HG02678 (cell line): ENCODE measurements at regions not wholly inside any gene's neighbourhood (a gene's known extent, or its start where the extent isn't known, plus 50 kb on each side); places are given as distances from the start of the nearest gene placed in this dataset.

Source experiments
- ATAC-seq: cut with Tn5 transposase; IDR thresholded peaks from one replicate; pipeline ENCODE4 v1.9.1; 2021; ENCODE audit warnings: mild to moderate bottlenecking, moderate library complexity; ENCODE audit not compliant: unreplicated experiment

DNA sequence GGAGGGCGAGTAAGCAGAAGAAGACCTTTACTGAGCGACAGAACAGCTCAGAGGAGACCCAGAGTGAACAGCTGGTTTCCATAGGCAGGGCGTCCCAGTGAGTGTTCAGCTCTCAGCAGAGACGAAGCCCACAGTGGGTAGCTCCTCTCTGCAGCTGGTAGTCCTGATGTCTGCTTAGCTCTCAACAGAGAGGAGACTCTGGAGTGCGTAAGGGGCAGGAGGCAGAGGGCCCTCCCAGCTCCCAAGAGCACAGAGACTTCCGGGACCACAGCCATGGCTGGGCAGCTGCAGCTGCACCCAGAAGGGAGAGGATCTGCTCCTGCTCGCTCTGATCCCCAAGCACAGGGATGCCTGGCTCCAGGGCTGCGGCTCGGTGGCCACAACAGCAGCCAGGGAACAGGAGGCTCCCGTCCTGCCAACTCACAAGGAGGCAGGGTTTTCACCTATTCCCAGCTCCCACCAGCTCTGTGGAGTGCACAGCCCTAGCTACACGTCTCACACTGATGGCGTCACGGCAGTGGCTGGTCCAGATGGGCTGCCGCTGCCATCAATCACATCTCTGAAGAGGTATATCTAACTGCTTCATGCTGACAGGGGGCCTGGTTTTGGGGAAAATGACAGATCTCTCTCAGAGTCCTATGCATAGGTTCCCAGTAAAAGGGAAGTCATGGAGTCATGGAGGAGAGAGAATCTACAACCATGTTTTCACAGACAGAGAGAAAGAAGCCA lies 2660.1 kb upstream of the PCDH20 start:
- no peak for ATAC-seq

DNA sequence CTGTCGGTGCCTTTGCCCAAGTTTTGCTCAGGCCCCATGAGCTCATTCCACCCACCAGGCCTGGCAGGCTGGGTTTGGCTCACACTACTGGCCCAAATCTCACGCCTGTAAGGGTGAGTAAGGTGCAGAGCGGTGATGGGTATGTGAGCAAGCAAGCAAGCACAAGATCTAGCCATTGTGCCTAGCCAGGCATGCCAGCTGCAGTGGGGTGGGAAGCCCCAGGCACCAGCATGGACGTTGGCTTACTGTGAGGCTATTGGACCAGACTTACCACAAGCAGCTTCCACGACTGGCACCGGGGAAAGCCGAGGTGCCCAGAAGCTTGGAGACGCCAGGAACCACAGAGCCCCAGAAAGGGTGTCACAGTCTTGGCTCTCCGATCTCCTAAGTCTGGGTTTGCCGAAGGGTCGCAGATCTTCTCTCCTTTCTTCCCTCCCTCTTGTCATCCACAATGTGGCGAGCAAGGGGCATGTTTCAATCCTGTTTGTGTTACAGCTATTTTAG lies 2659.4 kb upstream of the PCDH20 start:
- ATAC-seq, result no peak

DNA sequence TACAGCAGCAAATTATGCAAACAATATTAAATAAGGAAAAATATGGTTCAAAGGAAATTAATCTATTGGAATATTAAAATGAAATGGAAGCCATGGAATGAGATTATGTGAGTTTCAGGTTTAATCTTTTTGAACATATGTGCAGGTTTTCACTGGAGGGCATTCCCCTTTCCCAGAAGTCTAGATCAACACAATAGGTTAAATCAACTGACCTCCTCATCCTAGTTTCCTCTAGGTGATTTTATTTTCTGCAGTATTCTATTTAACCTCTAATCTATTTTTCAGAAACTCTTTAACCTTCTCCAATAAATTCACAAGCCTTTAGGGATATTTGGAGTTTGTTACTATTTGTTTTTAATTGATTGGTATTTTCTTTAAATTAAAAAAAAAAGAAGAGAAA lies 2657.6 kb upstream of the PCDH20 start:
- ATAC-seq, result no peak

DNA sequence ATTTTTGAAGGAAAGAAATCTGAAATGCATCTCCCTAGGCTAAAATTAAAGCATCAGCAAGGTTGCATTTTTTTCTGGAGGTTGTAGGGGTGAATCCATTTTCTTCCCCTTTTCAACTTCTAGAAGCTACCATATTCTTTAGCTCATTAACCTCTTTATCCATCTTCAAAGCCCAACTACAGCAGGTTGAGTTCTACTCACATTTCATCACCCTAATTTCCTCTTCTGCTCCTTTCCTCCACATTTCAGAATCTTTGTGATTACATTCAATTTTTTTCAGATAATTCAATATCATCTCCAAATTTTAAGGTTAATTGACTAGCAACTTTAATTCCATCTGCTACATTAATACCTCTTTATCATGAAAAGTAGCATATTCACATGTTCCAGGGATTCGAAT lies 2655.7 kb upstream of the PCDH20 start:
- ATAC-seq, result no peak

DNA sequence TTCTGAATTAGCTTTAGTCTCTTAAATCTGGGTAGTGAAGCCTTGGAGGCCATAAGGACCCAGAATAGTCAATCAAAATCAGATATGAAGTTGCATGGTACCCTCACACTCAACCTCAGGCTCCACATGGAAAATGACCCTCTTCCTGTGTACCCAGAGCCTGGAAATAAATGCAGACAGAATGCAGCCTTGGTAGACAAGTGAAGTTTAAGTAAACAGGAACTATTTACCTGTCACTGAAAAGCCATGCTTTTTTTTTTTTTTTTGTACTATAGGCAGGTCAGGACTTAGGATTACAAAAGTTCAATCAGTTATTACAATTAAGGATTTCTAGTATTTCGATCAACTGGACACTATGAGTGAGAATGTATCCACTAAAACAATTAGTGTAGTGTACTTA lies 2654.2 kb upstream of the PCDH20 start:
- ATAC-seq, result no peak

DNA sequence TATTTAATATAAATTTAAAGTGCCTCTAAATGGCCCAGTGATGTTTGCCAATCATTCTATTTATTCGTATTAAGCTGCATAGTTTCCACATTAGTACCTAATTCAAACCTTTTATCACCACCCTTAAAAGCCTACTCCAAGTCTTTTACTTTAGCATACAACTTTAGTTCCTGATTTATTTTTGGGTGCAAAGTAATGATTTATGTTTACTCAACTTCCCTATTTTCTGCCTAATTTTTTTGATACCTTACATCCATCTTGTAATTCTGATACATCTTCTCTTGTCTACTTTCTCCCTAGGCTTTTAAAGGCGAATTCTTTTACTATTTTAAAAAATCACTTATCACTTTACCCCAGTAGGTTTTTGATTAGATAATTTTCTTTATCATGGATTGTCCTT lies 2651.1 kb upstream of the PCDH20 start:
- no peak for ATAC-seq

DNA sequence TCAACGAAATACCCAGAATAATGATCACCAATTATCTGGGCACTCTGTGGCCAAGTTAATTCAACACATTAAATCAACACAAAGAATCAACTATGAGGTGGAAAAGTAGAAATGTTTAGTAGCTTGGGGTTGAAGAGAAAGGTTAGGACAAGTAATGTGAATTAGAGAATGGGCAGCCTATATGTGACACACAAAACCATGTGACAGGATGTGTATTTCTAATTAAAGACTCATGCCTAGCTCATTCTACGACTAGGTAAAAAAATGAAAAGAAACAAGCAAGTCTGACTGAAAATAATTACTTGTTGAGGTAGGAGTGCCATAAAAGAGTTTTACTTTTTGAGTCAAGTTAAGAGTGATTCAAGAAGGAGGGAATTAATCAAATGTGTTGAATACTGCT lies 2646.0 kb upstream of the PCDH20 start:
- ATAC-seq, result no peak

DNA sequence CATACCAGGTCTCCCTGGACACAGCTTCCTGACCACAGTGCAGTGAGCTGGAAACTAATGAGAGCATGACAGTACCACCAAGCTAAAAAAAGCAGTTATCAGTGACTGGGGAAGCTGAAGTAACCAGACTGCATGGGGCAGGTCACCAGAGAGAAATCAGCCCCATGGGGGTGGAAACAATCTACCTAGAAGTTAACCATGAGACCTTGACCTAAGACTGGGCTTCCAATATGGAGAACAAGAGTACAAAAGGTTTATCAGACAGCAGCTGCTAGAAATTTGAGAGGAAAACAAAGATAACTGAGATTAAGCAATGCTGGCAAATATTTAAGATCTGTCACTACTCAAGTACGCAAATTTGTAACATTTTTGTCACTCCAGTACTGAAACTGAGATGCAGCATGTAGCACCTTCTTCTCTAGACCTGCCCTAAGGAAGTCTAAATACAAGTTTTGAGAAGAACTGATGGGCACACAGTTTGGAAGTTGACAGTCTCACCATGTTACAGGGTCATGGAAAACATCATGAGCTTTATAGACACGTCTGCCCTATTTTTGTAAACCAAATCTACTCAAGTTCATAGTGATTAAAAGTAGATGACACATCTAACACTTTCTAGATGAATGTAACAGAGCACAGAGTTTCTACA lies 2641.8 kb upstream of the PCDH20 start:
- no peak for ATAC-seq

DNA sequence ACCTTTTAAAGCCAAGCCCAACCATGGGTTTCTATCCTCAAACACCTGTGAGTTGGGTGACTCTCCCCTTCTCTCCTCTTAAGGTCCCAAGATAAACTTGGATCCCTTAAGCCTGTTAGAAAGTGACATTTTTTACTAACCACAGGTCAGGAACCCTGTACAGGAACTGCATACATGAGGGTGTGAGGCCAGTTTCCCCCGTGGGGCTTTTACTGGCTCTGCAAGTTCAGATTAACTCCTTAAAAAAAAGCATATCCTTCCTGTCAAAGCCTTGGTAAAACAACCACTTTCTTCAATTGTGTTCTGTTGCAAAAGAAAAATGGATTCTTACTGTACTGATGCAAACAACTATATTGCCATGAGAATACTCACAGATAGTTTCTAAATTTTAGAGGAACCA lies 2638.7 kb upstream of the PCDH20 start:
- ATAC-seq, result no peak

DNA sequence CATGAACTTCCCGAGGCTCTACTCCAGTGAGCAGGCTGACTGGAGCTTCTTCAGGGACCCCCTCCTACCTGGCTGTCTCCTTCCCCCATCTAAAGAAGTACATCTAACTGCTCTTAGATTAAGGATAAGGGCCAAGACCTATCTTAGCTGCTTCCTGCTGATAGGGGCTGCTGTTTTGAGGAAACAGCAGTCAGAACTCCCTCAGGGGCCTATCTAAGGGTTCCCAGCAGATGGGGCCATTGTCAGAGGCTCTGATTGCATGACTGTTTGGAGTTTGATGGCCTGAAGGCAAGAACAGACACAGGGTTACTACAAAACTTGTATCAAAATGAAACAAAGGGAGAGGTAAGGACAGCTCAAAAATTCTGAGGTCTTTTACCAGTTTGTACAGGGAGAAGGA lies 2636.9 kb upstream of the PCDH20 start:
- ATAC-seq, result no peak

DNA sequence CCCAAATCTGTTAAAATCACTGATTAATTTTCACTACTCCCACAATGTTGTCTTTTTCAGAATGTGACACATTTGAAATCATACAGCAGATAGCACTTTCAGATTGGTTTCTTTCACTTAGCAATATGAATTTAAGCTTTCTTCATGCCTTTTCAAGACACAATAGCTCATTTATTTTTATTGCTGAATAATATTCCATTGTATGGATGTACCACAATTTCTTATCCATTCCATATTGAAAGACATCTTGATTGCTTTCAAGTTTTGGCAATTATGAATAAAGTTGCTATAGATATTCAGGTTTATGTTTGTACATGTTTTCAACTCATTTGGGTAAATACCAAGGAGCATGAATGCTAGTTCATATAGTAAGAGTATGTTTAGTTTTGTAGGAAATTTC lies 2635.6 kb upstream of the PCDH20 start:
- no peak for ATAC-seq

DNA sequence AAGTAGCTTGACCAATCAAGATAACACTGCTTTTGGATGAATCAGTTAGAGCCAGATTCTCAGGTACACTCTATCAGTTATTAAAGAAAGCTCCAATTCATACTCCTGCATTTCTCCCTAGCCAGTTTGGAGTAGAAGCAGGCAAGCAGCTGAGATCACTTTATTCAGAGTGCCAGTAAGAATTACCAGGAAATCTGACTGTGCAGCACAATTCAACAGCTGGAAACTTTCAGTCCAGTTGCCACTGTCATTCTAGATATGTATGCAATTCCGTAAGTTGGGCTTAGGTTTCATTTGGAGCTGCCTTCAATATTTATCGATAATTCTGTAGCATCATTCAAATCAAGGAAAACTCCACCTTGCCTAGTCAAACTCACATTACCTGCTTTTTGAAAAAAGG lies 2625.6 kb upstream of the PCDH20 start:
- no peak for ATAC-seq

DNA sequence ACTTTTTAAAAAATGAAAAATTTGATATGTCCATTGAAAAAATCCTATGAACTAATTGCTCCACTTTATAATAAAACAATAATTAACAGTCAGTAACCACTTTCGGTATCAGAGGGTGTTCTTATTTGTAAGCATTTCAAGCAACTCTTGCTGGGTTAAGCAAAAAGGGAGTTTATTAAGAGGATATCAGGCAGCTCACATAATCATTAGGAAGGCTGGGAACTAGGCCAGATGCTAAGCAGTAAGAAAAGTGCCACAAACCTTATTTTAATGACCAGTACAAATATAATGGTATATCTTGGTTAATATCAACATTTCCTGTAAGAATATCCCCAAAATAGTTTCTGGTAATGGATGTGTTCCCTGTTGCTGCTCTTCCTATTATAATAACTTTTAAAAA lies 2618.3 kb upstream of the PCDH20 start:
- ATAC-seq, result no peak

DNA sequence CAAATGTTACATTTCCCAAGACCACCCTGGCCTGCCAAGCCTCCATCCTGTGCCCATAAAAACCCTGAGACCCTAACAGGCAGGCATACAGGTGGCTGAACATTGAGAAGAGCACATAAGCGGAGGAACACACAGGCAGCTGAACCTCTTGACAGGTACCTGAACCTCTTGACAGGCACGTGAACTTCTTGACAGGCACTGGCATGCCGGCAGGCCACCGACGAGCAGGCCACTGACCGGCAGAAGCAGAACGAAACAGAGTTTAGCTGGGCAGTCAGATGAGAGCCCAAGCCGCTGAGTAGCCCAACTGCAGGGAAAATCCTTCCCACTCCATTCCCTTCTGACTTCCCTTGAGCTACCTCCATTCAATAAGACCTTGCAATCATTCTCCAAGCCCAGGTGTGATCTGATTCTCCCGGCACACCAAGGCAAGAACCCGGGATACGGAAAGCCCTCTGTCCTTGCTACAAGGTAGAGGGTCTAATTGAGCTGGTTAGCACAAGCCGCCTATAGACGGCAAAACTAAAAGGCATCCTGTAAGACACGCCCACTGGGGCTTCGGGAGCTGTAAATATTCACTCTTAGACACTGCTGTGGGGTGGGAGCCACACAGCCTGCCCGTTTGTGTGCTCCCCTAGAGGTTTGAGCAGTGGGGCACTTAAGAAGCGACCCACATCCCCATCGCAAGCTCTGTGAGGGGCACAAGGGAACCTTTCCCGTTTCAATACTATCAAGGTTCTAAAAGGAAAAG lies 2613.9 kb upstream of the PCDH20 start:
- ATAC-seq, result no peak

DNA sequence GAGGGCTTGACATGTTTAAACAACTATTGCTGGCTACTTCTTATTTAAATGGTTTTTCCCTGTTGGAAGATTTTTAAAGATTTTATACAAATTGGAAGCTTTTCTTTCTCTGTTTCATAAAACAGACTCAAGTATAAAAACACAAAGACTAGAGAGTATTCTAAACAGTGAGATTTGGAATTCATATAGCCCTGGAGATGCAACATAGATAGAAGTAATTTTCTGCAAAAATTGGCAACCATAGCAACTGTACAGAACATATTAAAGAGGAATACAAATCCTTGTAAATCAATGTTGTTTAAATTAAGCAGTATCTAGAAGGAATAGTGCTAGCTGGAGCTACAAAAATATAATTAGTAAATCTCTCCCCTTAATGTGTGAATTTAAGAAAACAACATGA lies 2612.9 kb upstream of the PCDH20 start:
- ATAC-seq, result no peak

DNA sequence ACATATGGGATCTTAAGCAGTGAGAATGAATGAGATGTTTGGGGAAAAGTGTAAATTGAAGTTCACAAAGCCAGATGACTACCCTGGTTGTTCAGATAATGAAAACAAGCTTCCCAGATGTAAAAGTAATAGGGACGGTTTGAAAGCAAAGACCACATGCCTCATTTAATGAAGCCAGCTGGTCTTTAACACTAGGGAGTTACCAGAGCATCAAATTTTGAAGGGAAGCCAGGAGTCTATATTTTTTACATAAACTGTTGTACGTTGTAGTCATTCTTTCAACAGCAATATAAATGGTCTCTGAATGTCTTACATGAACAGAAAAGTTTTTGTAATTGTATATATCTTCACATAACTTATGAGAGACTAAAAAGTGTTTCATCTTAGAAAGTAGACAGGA lies 2604.5 kb upstream of the PCDH20 start:
- no peak for ATAC-seq

DNA sequence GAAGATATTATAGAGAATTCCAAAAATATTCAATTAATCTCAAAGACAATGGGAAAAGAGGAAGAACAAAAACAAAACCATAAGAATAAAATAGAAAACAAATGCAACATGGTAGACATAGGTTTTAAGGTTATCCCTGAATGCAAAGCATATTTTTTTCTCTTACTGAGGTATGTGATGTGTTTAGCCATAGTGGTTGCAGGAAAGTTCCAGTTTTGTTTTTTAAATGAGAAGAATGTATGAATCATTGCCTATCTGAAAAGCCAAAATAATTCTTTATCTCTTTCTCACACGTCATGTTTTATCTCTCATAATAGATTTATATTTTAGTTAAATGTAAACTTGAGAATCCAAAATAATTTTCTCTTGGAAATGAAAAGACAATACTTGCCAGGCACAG lies 2591.7 kb upstream of the PCDH20 start:
- no peak for ATAC-seq

DNA sequence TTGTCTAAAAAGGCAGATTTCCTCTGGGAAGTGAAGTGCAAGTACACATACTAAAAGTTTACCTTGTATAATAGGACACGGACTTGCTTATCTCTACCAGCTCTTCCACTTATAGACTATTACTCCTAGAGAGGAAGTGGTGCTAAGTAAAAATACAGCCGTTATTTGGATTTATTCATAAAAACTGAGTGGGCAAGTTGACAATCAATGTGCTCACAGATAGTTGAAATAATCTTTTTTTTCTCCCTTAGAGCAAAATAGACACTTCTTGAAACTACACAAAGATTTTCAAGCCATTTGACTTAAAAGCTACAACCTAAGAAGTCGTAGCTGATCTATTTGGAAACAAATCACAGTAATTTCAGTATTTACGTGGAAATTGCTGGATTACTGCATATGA lies 2584.7 kb upstream of the PCDH20 start:
- no peak for ATAC-seq

DNA sequence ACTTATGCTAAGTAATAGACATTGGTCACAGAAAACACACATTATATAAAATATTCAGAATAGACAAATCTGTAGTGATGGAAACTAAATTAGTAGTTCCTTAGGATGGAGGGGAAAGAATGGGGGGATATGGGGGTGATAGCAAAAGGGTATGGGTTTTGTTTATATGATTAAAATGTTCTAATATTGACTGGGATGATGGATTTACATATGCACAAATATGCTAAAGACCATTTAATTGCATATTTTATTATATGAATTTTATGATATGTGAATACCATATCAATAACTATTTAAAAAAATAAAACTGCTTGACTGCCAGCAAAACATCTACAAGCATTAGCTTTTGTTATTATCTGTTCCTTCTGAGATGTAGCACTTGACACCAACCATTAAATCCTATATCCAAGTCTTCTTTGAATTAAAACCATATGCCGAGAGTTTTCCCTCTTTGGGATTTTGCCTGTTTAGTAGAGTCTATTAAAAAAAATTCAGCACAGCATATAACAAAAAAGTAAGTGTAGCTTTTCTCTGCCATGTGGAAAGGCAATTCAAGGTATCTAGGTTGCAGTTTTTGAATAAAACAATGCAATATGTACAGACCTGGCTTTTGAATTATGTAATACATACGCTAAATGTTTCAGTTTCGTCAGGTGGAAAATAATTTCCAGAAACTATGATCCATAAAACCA lies 2584.1 kb upstream of the PCDH20 start:
- no peak for ATAC-seq

DNA sequence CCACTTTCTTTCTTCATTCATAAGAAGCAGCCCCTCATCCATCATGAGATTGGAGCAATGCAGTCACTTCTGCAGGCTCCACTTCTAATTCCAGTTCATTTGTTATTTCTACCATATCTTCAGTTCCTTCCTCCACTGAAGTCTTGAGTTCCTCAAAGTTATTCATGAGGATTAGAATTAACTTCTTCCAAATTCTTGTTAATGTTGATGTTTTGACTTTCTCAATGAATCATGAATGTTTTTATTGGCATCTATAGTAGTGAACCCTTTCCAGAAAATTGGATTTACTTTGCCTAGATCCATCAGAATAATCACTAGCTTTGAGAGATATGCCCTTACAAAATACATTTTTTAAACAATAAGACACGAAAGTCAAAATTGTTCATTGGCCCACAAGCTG lies 2567.7 kb upstream of the PCDH20 start:
- ATAC-seq, result no peak

DNA sequence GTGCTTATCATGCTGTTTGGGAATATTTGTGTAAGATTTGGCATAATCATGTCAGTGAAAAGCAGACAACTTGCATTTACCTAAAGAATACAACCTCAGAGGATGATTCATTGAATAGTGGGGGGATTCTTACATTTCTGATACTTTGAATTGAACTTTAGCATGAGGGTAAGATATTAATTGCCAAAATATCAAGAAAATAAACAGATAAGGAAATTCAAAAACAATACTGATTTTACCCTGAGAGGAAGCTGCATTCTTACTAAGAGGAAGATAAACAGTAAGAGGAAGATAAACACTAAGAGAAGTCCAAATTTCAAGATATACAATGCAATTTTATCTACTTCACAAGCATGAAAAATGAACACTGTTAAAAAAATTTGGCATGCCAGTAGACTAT lies 2564.3 kb upstream of the PCDH20 start:
- ATAC-seq, result no peak
